ENCODE measurements at regions not wholly inside any gene's neighbourhood (a gene's known extent, or its start where the extent isn't known, plus 50 kb on each side); places are given as distances from the start of the nearest gene placed in this dataset.

GRCh38 chr5:89447027-89447426 is 564.0 kb upstream of the MEF2C start:
- H3K18ac ChIP-seq (ENCODE audit: low read depth, low read length) = no peak overlapping the region
- CTCF ChIA-PET = interaction anchor here (1.1 kb wide), 1 partner anchor 28 kb away, joined by 3 read pairs; no protein-coding TSS in a partner anchor
- H3K27me3 ChIP-seq (ENCODE audit: control insufficient read depth, insufficient read depth, low read length) = peaks cover 2% of the 10 kb centered on the region
- no peak overlapping the region for H2AFZ ChIP-seq (replicated peaks; ENCODE audit: low read length, poor library complexity)
- no peaks in the 10 kb centered on the region for H3K79me1 ChIP-seq (ENCODE audit: low read depth in 1 of 2, low read length in 2 of 2)
- intact Hi-C loops (cut with micrococcal nuclease) = no loop called here
- no peak for TF ChIP-seq POLR2A (IDR thresholded peaks at IDR 0.05; ENCODE audit: low read depth, low read length)
- no peak for TF ChIP-seq RCOR1 (IDR thresholded peaks at IDR 0.05; ENCODE audit: insufficient replicate concordance, low read length)
- no peak for TF ChIP-seq FOS (IDR thresholded peaks at IDR 0.05; ENCODE audit: low read depth, low read length)
- TF ChIP-seq RAD21 (IDR thresholded peaks at IDR 0.05; ENCODE audit: low read length) = no peak
- TF ChIP-seq NFE2L2 (IDR thresholded peaks at IDR 0.05; ENCODE audit: low read depth, low read length) = no peak
- no peak for TF ChIP-seq MAFK (IDR thresholded peaks at IDR 0.05; ENCODE audit: low read depth, low read length)
- no peak for TF ChIP-seq MAZ (IDR thresholded peaks at IDR 0.05; ENCODE audit: borderline replicate concordance, low read depth, low read length)
- no peak for TF ChIP-seq CEBPB (IDR thresholded peaks at IDR 0.05; ENCODE audit: low read depth, low read length)
- TF ChIP-seq CTCF (conservative IDR thresholded peaks at IDR 0.05; ENCODE audit: low read depth, low read length) = no peak
- no peak for TF ChIP-seq CHD1 (IDR thresholded peaks at IDR 0.05; ENCODE audit: low read depth, low read length)
- TF ChIP-seq RFX5 (IDR thresholded peaks at IDR 0.05; ENCODE audit: low read depth, low read length) = no peak
- no peak for TF ChIP-seq USF2 (IDR thresholded peaks at IDR 0.05; ENCODE audit: low read depth, low read length)
- no peak for TF ChIP-seq ELK1 (IDR thresholded peaks at IDR 0.05; ENCODE audit: borderline replicate concordance, low read depth, low read length)
- TF ChIP-seq SMC3 (IDR thresholded peaks at IDR 0.05; ENCODE audit: low read depth, low read length) = no peak
- TF ChIP-seq MXI1 (IDR thresholded peaks at IDR 0.05; ENCODE audit: borderline replicate concordance, low read depth, low read length) = no peak
- POLR2A ChIA-PET (ENCODE audit: unreplicated experiment) = interaction anchor here (0.5 kb wide), 1 partner anchor 9 kb away, joined by 22 read pairs; no protein-coding TSS in a partner anchor
- H3K9me1 ChIP-seq (ENCODE audit: insufficient read depth, low read length) = no peaks in the 10 kb centered on the region
- H3K9me3 ChIP-seq (ENCODE audit: control insufficient read depth, insufficient read depth, low read length) = no peaks in the 10 kb centered on the region
- in situ Hi-C loops (cut with MboI; ENCODE audit: low sequenced_read_pairs) = no loop called here
- H2AK9ac ChIP-seq (replicated peaks; ENCODE audit: low read depth, low read length, poor library complexity) = no peak overlapping the region
- no peak overlapping the region for H4K91ac ChIP-seq (ENCODE audit: insufficient read depth, low read depth, low read length)
- BruUV-seq (replicated peaks) = no TSS peak
- H2BK15ac ChIP-seq (ENCODE audit: low read depth, low read length) = no peak overlapping the region
- no peak overlapping the region for H3K4ac ChIP-seq (ENCODE audit: low read depth, low read length)
- no peak overlapping the region for H2BK5ac ChIP-seq (ENCODE audit: low read depth, low read length, poor library complexity, severe bottlenecking)
- H2AK5ac ChIP-seq (ENCODE audit: low read depth, low read length) = no peak overlapping the region
- H2BK20ac ChIP-seq (ENCODE audit: low read depth, low read length) = no peak overlapping the region
- no peak overlapping the region for H3K4me2 ChIP-seq (ENCODE audit: low read depth, low read length)
- H3K27ac ChIP-seq (ENCODE audit: insufficient read depth, low read length) = no peak overlapping the region
- no peak overlapping the region for H3K9ac ChIP-seq (ENCODE audit: low read depth, low read length)
- H3K4me1 ChIP-seq (ENCODE audit: control insufficient read depth, insufficient read depth, low read length) = no peaks in the 10 kb centered on the region
- no CpG with 5 or more reads among the region's 3 CpGs for WGBS, 2 experiments (ENCODE audit: extremely low coverage in 2 of 2, insufficient read length in 1 of 2)
- no peak overlapping the region for H2BK120ac ChIP-seq (ENCODE audit: low read depth, low read length)
- DNase-seq (no peak), ATAC-seq (ENCODE audit: low read depth) (no peak)
- H4K20me1 ChIP-seq (ENCODE audit: insufficient read depth, low read length) = no peaks in the 10 kb centered on the region
- no peak overlapping the region for H3K4me3 ChIP-seq (ENCODE audit: insufficient read depth, low read depth, low read length)
- H4K8ac ChIP-seq (ENCODE audit: low read depth in 2 of 2, low read length in 2 of 2) = no peak overlapping the region
- H3K14ac ChIP-seq (replicated peaks; ENCODE audit: low read depth, low read length) = no peak overlapping the region
- H4K5ac ChIP-seq (ENCODE audit: low read depth, low read length) = no peak overlapping the region
- no peaks in the 10 kb centered on the region for H3K36me3 ChIP-seq (ENCODE audit: control insufficient read depth, insufficient read depth, low read length)
- H3K23ac ChIP-seq (ENCODE audit: low read depth, low read length) = no peak overlapping the region
- no peak overlapping the region for H3K56ac ChIP-seq (ENCODE audit: extremely low read depth, insufficient read depth, low read length)
- dilution Hi-C loops (cut with HindIII; ENCODE audit: low sequenced_read_pairs, unreplicated experiment) = no loop called here
